Mucosa of descending colon (tissue), 3 donors: ENCODE measurements at regions not wholly inside any gene's neighbourhood (a gene's known extent, or its start where the extent isn't known, plus 50 kb on each side); places are given as distances from the start of the nearest gene placed in this dataset.
"Not testable (repeated sequence)": the region's sequence is repeated elsewhere in the genome, so short reads cannot be mapped to it uniquely, and the experiment has no call there.

Experiments used
- ATAC-seq: fragments of 200-7000 bp; cut with Tn5 transposase; one replicate; pipeline ENCODE4 v1.9.1; 2020; ENCODE audit warnings: mild to moderate bottlenecking, moderate library complexity
- DNase-seq, 3 donors: peaks; one replicate each; pipeline ENCODE4 v3.0.0-alpha.2; 2020
- H3K36me3 ChIP-seq: fragments of 200-600 bp; one replicate; pipeline ENCODE4 v1.8.0; 2021; ENCODE audit warnings: low read depth, mild to moderate bottlenecking
- H3K4me1 ChIP-seq: fragments of 200-600 bp; one replicate; pipeline ENCODE4 v1.8.0; 2021; ENCODE audit warnings: low read depth, mild to moderate bottlenecking
- H3K4me3 ChIP-seq: fragments of 200-600 bp; one replicate; pipeline ENCODE4 v1.8.0; 2021; ENCODE audit warnings: mild to moderate bottlenecking
- H3K9me3 ChIP-seq: fragments of 200-600 bp; one replicate; pipeline ENCODE4 v1.8.0; 2021; ENCODE audit warnings: mild to moderate bottlenecking
- CTCF ChIP-seq: fragments of 200-600 bp; IDR thresholded peaks from one replicate; pipeline ENCODE4 v1.8.0; 2022; ENCODE audit warnings: antibody characterized with exemption, mild to moderate bottlenecking
- intact Hi-C, 2 donors: fragments of 100-400 bp; cut with DNase I in 1 of 2; cut with micrococcal nuclease in 1 of 2; formaldehyde crosslinking; loops; one replicate each; pipeline versions ENCODE4 v1.11.0 to v1.11.1; 2022; cut with DNase I, micrococcal nuclease
- donor health status: DM: no; HTN: no; CAD: no; lungs with moderate emphysema.
- donor health status: DM: no; HTN: no; CAD: no.
- donor health status: DM: no; HTN: yes; CAD: no.

- H3K4me1 ChIP-seq = no peaks in the 10 kb centered on the region
- H3K4me3 ChIP-seq = no peak overlapping the region
- intact Hi-C loops = no loop called here
- no peak for ATAC-seq
- peaks cover 19% of the 10 kb centered on the region for H3K9me3 ChIP-seq
- DNase-seq = no peak
- no peaks in the 10 kb centered on the region for H3K36me3 ChIP-seq
- no peak for TF ChIP-seq CTCF
These were observed 67.0 kb downstream of the ZNF467 start for GRCh38 chr7:149706398-149706797.

- Histone ChIP-seq H3K9me3 (no peaks in the 10 kb centered on the region), H3K4me1 (no peaks in the 10 kb centered on the region), H3K4me3 (no peak overlapping the region), H3K36me3 (no peaks in the 10 kb centered on the region)
- no peak for TF ChIP-seq CTCF
- no peak for DNase-seq
- intact Hi-C loops = no loop called here
- no peak for ATAC-seq
These were observed 68.9 kb downstream of the ZNF467 start for GRCh38 chr7:149704507-149704906.

- intact Hi-C loops = no loop called here
- ATAC-seq = no peak
These were observed 70.2 kb downstream of the ZNF467 start for GRCh38 chr7:149703044-149703650.

GRCh38 chr7:149701495-149702240, 71.7 kb downstream of the ZNF467 start:
- no peaks in the 10 kb centered on the region for H3K4me1 ChIP-seq
- no peak for TF ChIP-seq CTCF
- no peak for DNase-seq
- ATAC-seq = no peak
- intact Hi-C loops = no loop called here
- H3K36me3 ChIP-seq = no peaks in the 10 kb centered on the region
- peaks cover 14% of the 10 kb centered on the region for H3K9me3 ChIP-seq
- H3K4me3 ChIP-seq = no peak overlapping the region

More at GRCh38 chr7:149703044-149703650, 70.2 kb downstream of the ZNF467 start:
- peaks cover 2% of the 10 kb centered on the region for H3K9me3 ChIP-seq
- H3K4me1 ChIP-seq = no peaks in the 10 kb centered on the region
- H3K4me3 ChIP-seq = no peak overlapping the region
- no peaks in the 10 kb centered on the region for H3K36me3 ChIP-seq
- DNase-seq = no peak
- TF ChIP-seq CTCF = no peak

GRCh38 chr7:149697767-149698166, 75.6 kb downstream of the ZNF467 start:
- H3K36me3 ChIP-seq, intact Hi-C loops, H3K4me3 ChIP-seq, H3K4me1 ChIP-seq, DNase-seq, ATAC-seq: not testable (repeated sequence)
- peaks cover 14% of the 10 kb centered on the region for H3K9me3 ChIP-seq

- H3K36me3 ChIP-seq = no peaks in the 10 kb centered on the region
- no peak for TF ChIP-seq CTCF
- DNase-seq = no peak
- intact Hi-C loops = no loop called here
- H3K9me3 ChIP-seq = peaks cover 14% of the 10 kb centered on the region
- H3K4me3 ChIP-seq = no peak overlapping the region
- H3K4me1 ChIP-seq = no peaks in the 10 kb centered on the region
- ATAC-seq = no peak
These were observed 77.1 kb downstream of the ZNF467 start for GRCh38 chr7:149696280-149696679.
